HG03442 (cell line): ENCODE measurements at regions not wholly inside any gene's neighbourhood (a gene's known extent, or its start where the extent isn't known, plus 50 kb on each side); places are given as distances from the start of the nearest gene placed in this dataset.

Experiments
- ATAC-seq: cut with Tn5 transposase; IDR thresholded peaks from one replicate; pipeline ENCODE4 v1.9.1; 2021; ENCODE audit warnings: mild to moderate bottlenecking, moderate library complexity; ENCODE audit not compliant: unreplicated experiment

DNA sequence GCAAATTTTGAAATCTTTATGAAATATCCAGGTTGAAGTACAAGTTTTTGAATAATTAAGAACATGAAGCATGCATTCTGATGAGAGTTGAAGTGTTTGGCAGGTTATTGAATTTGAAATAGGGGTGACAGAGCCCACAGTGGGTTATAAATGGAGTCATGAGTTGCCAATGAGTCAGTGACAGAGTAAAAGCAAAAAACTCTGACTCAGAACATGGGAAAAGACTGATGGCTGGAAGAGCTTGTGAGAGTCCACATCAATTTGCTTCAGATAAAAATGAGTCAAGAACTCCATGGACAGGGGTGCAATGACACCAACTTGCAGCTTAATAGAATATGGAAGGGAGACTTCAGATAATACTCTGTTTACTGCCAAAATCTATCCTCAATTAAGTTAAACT lies 105.3 kb downstream of the SLC6A15 start:
- ATAC-seq = no peak

DNA sequence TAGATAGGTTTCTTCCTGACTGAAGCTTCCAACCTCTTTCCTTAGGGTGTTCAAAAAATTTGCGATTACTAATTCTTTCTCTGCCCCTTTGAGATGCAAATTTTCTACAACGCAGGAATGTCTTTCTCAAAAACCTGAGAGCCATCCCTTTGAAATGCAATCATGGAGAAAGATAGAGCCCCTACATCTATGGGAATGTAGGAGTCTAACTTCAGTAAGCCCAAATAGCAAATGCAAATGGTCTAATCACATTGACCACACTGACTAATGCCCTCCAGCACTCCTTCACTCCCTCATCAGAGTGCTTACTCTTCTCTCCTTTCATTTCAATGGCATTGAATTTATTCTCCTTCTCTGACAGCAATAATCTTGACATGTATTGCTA lies 107.1 kb downstream of the SLC6A15 start:
- ATAC-seq = no peak

DNA sequence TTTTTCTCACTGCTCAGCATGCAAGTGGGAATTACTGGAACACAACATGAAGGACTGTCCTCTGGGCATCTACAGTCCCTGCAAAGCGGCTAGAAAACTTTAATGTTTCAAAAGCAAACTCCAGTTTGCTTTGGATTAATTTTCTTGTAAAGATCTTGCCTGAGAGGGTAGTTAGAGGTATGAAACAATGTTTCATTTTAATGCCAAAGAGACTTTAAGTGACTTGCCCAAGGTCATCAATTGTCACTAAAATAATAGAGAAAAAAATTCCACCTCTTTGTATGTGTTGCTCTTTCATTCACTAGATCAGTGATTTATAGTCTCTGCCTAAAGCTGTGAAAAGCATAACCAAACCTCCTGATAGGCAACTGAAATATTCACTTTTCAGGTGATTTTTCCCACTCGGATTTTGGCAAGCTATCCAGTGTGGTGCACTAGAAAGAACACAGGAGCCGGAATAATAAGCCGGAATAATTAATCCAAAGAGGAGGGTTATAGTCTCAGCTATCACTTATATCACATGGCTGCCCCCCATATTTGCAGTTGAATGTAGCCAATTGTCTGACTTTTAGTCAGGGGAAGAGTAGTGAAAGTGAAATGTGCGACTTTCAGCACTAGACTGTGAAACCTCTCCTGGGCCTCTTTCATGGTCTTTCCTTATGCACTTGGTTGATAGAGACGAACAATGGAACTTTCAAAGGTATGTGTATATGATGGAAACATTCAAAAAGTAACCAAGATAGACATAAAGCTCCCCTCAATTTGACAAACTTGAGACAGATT lies 107.7 kb downstream of the SLC6A15 start:
- ATAC-seq = no peak

DNA sequence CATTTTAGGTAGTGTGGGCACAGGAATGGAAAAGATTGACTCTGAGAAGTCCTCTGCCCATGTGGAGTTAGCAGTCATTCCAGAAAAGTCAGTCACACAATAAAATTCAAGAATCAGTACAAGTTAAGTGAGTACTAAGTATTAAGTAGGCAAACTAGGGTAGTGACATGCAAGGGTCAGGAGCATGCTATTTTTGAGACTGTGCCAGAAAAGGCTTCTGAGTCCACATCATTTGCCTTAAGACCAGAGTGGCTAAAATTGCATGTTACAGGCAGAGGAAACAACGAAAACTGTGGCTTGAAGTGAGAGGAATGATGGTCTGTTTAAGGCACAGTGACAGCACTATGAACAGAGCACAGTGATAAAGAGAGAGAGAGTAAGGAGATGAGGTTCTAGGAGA lies 108.9 kb downstream of the SLC6A15 start:
- no peak for ATAC-seq

- no peak for ATAC-seq
These were observed 110.4 kb downstream of the SLC6A15 start for GRCh38 chr12:84802161-84802560.

DNA sequence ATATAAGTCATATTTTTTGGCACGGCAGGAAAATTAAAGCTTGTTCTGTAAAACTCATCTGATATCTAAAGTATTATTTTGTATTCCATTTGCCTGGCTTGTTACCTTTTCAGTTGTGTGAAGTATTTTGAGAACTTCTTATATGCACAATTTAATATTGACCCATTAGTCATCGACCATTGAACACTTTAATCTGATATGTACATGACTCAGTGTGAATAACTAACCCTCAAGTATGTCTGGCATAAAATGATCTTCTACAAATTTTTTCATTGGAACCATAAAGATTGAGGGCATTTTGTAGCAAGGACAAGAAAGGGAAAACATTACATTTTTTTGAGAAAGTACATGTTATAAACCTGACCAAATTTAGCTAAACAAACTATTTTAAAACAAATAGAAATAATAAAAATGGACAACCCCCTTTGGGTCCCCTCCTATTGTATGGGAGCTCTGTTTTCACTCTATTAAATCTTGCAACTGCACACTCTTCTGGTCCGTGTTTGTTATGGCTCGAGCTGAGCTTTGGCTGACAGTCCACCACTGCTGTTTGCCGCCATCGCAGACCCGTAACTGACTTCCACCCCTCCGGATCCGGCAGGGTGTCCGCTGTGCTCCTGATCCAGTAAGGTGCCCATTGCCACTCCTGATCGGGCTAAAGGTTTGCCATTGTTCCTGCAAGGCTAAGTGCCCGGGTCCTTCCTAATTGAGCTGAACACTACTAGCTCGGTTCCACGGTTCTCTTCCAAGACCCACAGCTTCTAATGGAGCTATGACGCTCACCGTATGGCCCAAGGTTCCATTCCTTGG lies 118.8 kb downstream of the SLC6A15 start:
- no peak for ATAC-seq

- ATAC-seq = no peak
These were observed 121.2 kb downstream of the SLC6A15 start for GRCh38 chr12:84791444-84791843.

- no peak for ATAC-seq
These were observed 123.4 kb downstream of the SLC6A15 start for GRCh38 chr12:84789184-84789583.

DNA sequence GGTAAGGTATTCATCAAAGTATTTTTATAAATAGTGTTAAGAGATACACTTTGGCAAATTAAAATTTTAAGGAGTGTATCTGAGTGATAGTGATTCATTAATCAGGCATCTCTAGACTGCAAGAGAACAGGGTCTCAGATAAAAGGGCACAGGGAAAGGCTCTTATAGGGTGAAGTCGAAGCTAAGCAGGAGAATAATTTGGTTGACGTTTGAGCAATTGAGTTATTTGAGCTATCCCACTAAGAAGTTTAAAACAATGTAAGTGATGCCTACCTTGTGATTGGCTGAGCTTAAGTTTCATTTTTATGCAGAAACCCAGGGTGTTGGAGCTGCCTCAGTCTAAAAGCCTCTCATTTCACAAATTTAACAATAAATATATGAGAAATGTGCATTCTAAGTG lies 125.3 kb downstream of the SLC6A15 start:
- no peak for ATAC-seq

- ATAC-seq = no peak
These were observed 126.0 kb downstream of the SLC6A15 start for GRCh38 chr12:84786622-84787021.

GRCh38 chr12:84785951-84786350 lies 126.6 kb downstream of the SLC6A15 start:
- ATAC-seq = no peak

DNA sequence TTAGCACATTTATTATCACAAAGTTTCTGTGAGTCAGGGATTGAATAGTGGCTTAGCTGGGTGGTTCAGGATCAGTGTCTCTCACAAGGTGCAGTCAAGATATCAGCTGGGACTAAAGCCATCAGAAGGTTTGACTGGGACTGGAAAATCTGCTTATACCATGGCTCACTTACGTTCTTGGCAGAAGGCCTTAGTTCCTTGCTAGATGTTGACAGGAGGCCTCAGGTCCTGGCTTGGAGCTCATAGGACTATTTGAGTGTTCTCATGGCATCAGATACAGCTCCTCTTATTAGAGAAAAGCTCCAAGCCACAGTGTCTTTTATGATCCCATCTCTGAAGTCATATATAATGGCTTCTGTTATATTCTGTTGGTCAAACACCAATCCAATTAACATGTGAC lies 127.3 kb downstream of the SLC6A15 start:
- no peak for ATAC-seq

- no peak for ATAC-seq
These were observed 133.4 kb downstream of the SLC6A15 start for GRCh38 chr12:84779169-84779568.

DNA sequence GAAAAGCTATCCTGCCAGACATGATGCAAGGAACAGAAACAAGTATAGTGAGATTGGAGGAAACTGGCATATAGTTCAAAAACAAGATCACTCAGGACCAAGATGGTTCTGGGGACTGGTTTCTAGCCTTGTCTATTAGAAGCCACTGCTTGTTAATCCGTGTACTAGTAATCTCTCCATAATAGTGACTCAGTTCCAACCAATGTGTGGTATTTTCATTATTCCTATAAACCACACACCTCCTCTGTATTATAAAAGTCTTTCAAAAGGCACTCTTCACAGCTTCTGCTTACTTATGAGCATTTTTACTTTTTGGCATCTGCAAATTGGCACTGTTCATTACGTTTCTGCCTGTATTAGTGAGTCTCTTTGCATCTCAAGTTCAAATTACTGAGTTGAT lies 140.3 kb downstream of the SLC6A15 start:
- ATAC-seq = no peak

- no peak for ATAC-seq
These were observed 145.5 kb downstream of the SLC6A15 start for GRCh38 chr12:84767079-84767478.

- no peak for ATAC-seq
These were observed 146.2 kb downstream of the SLC6A15 start for GRCh38 chr12:84766375-84766774.

DNA sequence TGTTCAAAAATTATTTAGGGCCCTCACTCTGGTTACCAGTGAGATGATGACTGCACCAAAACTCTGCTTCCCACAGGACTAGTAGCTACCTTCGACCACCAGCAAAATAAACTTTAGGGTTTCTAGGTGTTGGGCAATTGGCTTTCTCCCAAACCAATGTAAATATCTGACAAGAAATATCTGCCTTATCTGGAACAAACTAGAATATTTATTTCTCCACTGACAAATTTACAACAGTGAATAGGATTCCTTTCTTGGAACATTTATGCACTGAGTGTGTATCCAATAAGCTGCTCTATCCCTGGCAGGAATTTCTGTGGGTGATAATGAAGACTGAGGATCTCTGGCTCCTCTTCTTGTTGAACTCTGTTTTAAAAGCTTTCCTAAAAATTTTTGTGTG lies 148.6 kb downstream of the SLC6A15 start:
- no peak for ATAC-seq

DNA sequence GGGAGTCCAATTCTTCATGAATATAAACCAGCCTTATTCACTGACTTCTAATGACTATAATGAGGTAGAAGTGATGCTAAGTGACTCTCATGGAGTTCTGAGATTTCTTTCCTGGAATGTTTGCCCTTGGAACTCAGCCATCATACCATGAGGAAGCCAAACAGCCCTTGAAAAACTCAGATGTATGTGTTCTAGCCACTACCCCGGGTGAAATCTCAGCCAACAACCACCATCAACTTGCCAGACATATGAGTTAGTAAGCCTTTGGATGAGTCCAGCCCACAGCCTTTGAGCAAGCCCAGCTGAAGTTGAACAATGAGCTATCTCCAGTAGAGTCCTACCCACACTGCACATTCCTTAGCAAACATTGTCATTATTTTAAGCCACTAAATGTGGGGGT lies 149.5 kb downstream of the SLC6A15 start:
- ATAC-seq = no peak

- no peak for ATAC-seq
These were observed 152.3 kb downstream of the SLC6A15 start for GRCh38 chr12:84760091-84760865.

DNA sequence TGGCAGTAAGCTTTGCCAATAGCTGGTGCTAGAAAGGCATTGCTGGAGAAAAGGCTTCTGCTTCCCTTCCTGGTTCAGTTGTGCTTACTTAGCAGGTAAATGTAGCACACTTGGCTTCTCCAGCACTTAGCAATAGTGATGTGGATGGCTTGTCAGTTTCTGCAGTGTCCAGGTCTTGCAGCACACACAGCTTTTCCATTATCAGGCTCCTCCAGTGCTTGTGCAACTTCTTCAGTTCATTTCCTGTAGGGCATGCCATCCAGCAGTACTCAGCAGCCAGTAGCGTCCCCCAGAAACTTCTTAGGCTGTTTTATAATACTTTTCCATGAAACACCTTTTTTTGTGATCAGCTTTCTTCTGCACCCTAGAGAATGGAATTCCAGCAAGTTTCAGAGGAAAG lies 154.6 kb downstream of the SLC6A15 start:
- no peak for ATAC-seq

DNA sequence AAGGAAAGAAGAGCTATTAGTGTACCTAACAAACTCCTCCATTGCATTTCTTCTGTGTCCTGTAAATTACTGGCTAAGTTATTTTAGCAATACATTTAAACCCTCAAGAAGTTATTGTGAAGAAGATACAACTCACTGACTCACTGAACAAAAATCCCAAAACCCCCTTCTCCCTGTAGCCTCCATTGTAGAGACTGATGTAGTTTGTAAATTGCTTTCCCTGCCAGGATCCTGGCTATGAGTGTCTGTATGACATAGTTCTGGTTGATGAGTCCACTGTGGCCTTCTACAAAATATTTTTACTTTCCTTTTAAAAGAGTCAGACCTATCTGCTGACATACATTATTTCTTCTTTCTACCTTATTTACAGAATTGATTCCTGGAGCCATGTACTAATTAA lies 155.6 kb downstream of the SLC6A15 start:
- no peak for ATAC-seq

GRCh38 chr12:84745127-84745526 lies 167.5 kb downstream of the SLC6A15 start:
- no peak for ATAC-seq
